NCI-H2196 (cell line): ENCODE measurements at regions not wholly inside any gene's neighbourhood (a gene's known extent, or its start where the extent isn't known, plus 50 kb on each side); places are given as distances from the start of the nearest gene placed in this dataset.
"Not testable (repeated sequence)": the region's sequence is repeated elsewhere in the genome, so short reads cannot be mapped to it uniquely, and the experiment has no call there.

Experiments used
- DNase-seq: peaks from one replicate; lab custom pipeline; 2025; ENCODE audit not compliant: unreplicated experiment; lab: John Stamatoyannopoulos, UW

GRCh38 chr9:93879662-93880407 is 75.3 kb downstream of the BARX1 start:
- DNase-seq, result not testable (repeated sequence)

GRCh38 chr9:93875330-93875729 is 79.8 kb downstream of the BARX1 start:
- DNase-seq, result no peak

- no peak for DNase-seq
Measured at GRCh38 chr9:93874242-93874641, 80.9 kb downstream of the BARX1 start.

- no peak for DNase-seq
Measured at GRCh38 chr9:93871286-93871685, 83.9 kb downstream of the BARX1 start.

- DNase-seq, result no peak
Measured at GRCh38 chr9:93869863-93870262, 85.3 kb downstream of the BARX1 start.

GRCh38 chr9:93869088-93869487 is 86.1 kb downstream of the BARX1 start:
- DNase-seq, result no peak

GRCh38 chr9:93865716-93866115 is 89.4 kb downstream of the BARX1 start:
- DNase-seq, result no peak

GRCh38 chr9:93865245-93865644 is 89.9 kb downstream of the BARX1 start:
- DNase-seq, result no peak

GRCh38 chr9:93864840-93865239 is 90.3 kb downstream of the BARX1 start:
- no peak for DNase-seq

- DNase-seq, result no peak
Measured at GRCh38 chr9:93864032-93864431, 91.1 kb downstream of the BARX1 start.

- no peak for DNase-seq
Measured at GRCh38 chr9:93862877-93863545, 92.1 kb downstream of the BARX1 start.

GRCh38 chr9:93861736-93862358 is 93.3 kb downstream of the BARX1 start:
- DNase-seq, result no peak

- no peak for DNase-seq
Measured at GRCh38 chr9:93860694-93861658, 94.2 kb downstream of the BARX1 start.

- DNase-seq, result no peak
Measured at GRCh38 chr9:93859431-93860215, 95.5 kb downstream of the BARX1 start.

GRCh38 chr9:93857528-93857927 is 97.6 kb downstream of the BARX1 start:
- DNase-seq, result no peak

GRCh38 chr9:93852728-93853127 is 102.4 kb downstream of the BARX1 start:
- no peak for DNase-seq

- no peak for DNase-seq
Measured at GRCh38 chr9:93846349-93846748, 108.8 kb downstream of the BARX1 start.

- no peak for DNase-seq
Measured at GRCh38 chr9:93843396-93843795, 111.8 kb downstream of the BARX1 start.

- DNase-seq, result no peak
Measured at GRCh38 chr9:93830606-93831005, 124.5 kb downstream of the BARX1 start.

- DNase-seq, result no peak
Measured at GRCh38 chr9:93830012-93830596, 125.1 kb downstream of the BARX1 start.
